COLO829 (cell line): ENCODE measurements at regions not wholly inside any gene's neighbourhood (a gene's known extent, or its start where the extent isn't known, plus 50 kb on each side); places are given as distances from the start of the nearest gene placed in this dataset.
A peak's percentile ranks its signal among the peaks of the same experiment; 100 is the strongest.

Source experiments
- DNase-seq: peaks from one replicate; pipeline ENCODE4 v3.0.0; 2012; ENCODE audit warnings: low spot score

GRCh38 chr9:129330711-129331492, 152.8 kb upstream of the IER5L start:
- no peak for DNase-seq

GRCh38 chr9:129328355-129329042, 150.4 kb upstream of the IER5L start:
- no peak for DNase-seq

GRCh38 chr9:129327552-129328328, 149.7 kb upstream of the IER5L start:
- no peak for DNase-seq

- DNase-seq: no peak
These were observed 148.3 kb upstream of the IER5L start for GRCh38 chr9:129326061-129327005.

GRCh38 chr9:129324808-129325502, 146.9 kb upstream of the IER5L start:
- DNase-seq: no peak

- DNase-seq: no peak
These were observed 146.0 kb upstream of the IER5L start for GRCh38 chr9:129323999-129324553.

GRCh38 chr9:129323376-129323998, 145.4 kb upstream of the IER5L start:
- DNase-seq: no peak

- no peak for DNase-seq
These were observed 144.7 kb upstream of the IER5L start for GRCh38 chr9:129322641-129323375.

- DNase-seq: no peak
These were observed 144.1 kb upstream of the IER5L start for GRCh38 chr9:129322022-129322621.

GRCh38 chr9:129321286-129322021, 143.4 kb upstream of the IER5L start:
- DNase-seq: no peak

GRCh38 chr9:129320575-129321285, 142.7 kb upstream of the IER5L start:
- DNase-seq: peak; percentile 73

GRCh38 chr9:129319938-129320481, 141.9 kb upstream of the IER5L start:
- no peak for DNase-seq

- DNase-seq: no peak
These were observed 141.2 kb upstream of the IER5L start for GRCh38 chr9:129319076-129319937.

- DNase-seq: no peak
These were observed 140.3 kb upstream of the IER5L start for GRCh38 chr9:129318121-129319075.
